ENCODE measurements at regions not wholly inside any gene's neighbourhood (a gene's known extent, or its start where the extent isn't known, plus 50 kb on each side); places are given as distances from the start of the nearest gene placed in this dataset.

- no peak for TF ChIP-seq POLR2A (IDR thresholded peaks at IDR 0.05)
- no peak for TF ChIP-seq CTCF (IDR thresholded peaks at IDR 0.05)
Measured at GRCh38 chr11:70738661-70739060, 340.3 kb downstream of the CTTN start.
